Smooth muscle cell (in vitro differentiated cells): ENCODE measurements at regions not wholly inside any gene's neighbourhood (a gene's known extent, or its start where the extent isn't known, plus 50 kb on each side); places are given as distances from the start of the nearest gene placed in this dataset.

Experiments used
- DNase-seq: peaks from one replicate; lab custom pipeline; 2025; ENCODE audit not compliant: unreplicated experiment; lab: John Stamatoyannopoulos, UW
- H2AFZ ChIP-seq: fragments of 200-600 bp; sonication (generic); 2 replicates; pipeline ENCODE4 v1.6.0; 2016; ENCODE audit warnings: antibody characterized with exemption, low read depth, mild to moderate bottlenecking
- H3F3A ChIP-seq: fragments of 200-600 bp; sonication (generic); 2 replicates; pipeline ENCODE4 v1.6.0; 2017; ENCODE audit warnings: antibody characterized with exemption, low read depth
- H3K27ac ChIP-seq: fragments of 200-600 bp; sonication (generic); 2 replicates; pipeline ENCODE4 v1.5.1; 2016; ENCODE audit warnings: low read depth, mild to moderate bottlenecking
- H3K27me3 ChIP-seq: fragments of 200-600 bp; sonication (generic); 2 replicates; pipeline ENCODE4 v1.6.1; 2016; ENCODE audit warnings: low read depth, mild to moderate bottlenecking
- H3K36me3 ChIP-seq: fragments of 200-600 bp; sonication (generic); 2 replicates; pipeline ENCODE4 v1.5.1; 2016; ENCODE audit warnings: low read depth
- H3K4me1 ChIP-seq: fragments of 200-600 bp; sonication (generic); 2 replicates; pipeline ENCODE4 v1.5.1; 2016; ENCODE audit warnings: low read depth
- H3K4me2 ChIP-seq: fragments of 200-600 bp; sonication (generic); 2 replicates; pipeline ENCODE4 v1.6.0; 2016; ENCODE audit warnings: mild to moderate bottlenecking
- H3K4me3 ChIP-seq: fragments of 200-600 bp; sonication (generic); 2 replicates; pipeline ENCODE4 v1.5.1; 2016; ENCODE audit warnings: mild to moderate bottlenecking
- H3K79me2 ChIP-seq: fragments of 200-600 bp; sonication (generic); 2 replicates; pipeline ENCODE4 v1.6.0; 2016; ENCODE audit warnings: low read depth, mild to moderate bottlenecking
- H3K9ac ChIP-seq: fragments of 200-600 bp; sonication (generic); 2 replicates; pipeline ENCODE4 v1.6.0; 2016; ENCODE audit warnings: low read depth
- H3K9me3 ChIP-seq: fragments of 200-600 bp; sonication (generic); replicated peaks from 2 replicates; pipeline ENCODE4 v1.5.1; 2016; ENCODE audit warnings: low read depth
- H4K20me1 ChIP-seq: fragments of 200-600 bp; sonication (generic); 2 replicates; pipeline ENCODE4 v1.6.0; 2016; ENCODE audit warnings: low read depth
- CTCF ChIP-seq: fragments of 200-600 bp; sonication (generic); IDR thresholded peaks from 2 replicates; pipeline ENCODE4 v1.5.1; 2017; ENCODE audit warnings: borderline replicate concordance, mild to moderate bottlenecking, antibody characterized with exemption; ENCODE audit not compliant: insufficient read depth, poor library complexity, severe bottlenecking
- WGBS: methylation state at CpG from one replicate; pipeline ENCODE4 v1.1.7; 2016; ENCODE audit warnings: low lambda C conversion rate; 5-methylcytosine and 5-hydroxymethylcytosine counted together

- Histone ChIP-seq H3K4me3 (no peak overlapping the region), H3K9ac (no peak overlapping the region), H3K36me3 (no peaks in the 10 kb centered on the region), H3F3A (no peaks in the 10 kb centered on the region), H3K79me2 (no peaks in the 10 kb centered on the region), H3K4me1 (no peaks in the 10 kb centered on the region), H3K9me3 (no peaks in the 10 kb centered on the region), H2AFZ (no peak overlapping the region), H3K4me2 (no peak overlapping the region), H3K27ac (no peak overlapping the region), H3K27me3 (no peaks in the 10 kb centered on the region), H4K20me1 (no peaks in the 10 kb centered on the region)
- no peak for TF ChIP-seq CTCF
- DNase-seq: no peak
These were observed 366.7 kb downstream of the NSUN3 start for GRCh38 chr3:94429517-94429916.

- 76% methylated on average over 3 of the region's 3 CpGs for whole genome bisulfite sequencing
- H3K9me3 ChIP-seq: no peaks in the 10 kb centered on the region
- DNase-seq: no peak
- H3K27me3 ChIP-seq: no peaks in the 10 kb centered on the region
- H3F3A ChIP-seq: no peaks in the 10 kb centered on the region
- no peaks in the 10 kb centered on the region for H3K4me1 ChIP-seq
- no peak overlapping the region for H2AFZ ChIP-seq
- TF ChIP-seq CTCF: no peak
- H3K79me2 ChIP-seq: no peaks in the 10 kb centered on the region
- no peaks in the 10 kb centered on the region for H4K20me1 ChIP-seq
- H3K27ac ChIP-seq: no peak overlapping the region
- no peak overlapping the region for H3K4me3 ChIP-seq
- H3K4me2 ChIP-seq: no peak overlapping the region
- no peak overlapping the region for H3K9ac ChIP-seq
- H3K36me3 ChIP-seq: no peaks in the 10 kb centered on the region
These were observed 369.2 kb downstream of the NSUN3 start for GRCh38 chr3:94431876-94432570.

GRCh38 chr3:94433811-94434210, 370.9 kb downstream of the NSUN3 start:
- no peak for DNase-seq
- no peak overlapping the region for H3K4me3 ChIP-seq
- H4K20me1 ChIP-seq: no peaks in the 10 kb centered on the region
- H3K4me2 ChIP-seq: no peak overlapping the region
- H3K36me3 ChIP-seq: no peaks in the 10 kb centered on the region
- H3K4me1 ChIP-seq: no peaks in the 10 kb centered on the region
- TF ChIP-seq CTCF: no peak
- no peaks in the 10 kb centered on the region for H3F3A ChIP-seq
- H2AFZ ChIP-seq: no peak overlapping the region
- H3K9ac ChIP-seq: no peak overlapping the region
- no peaks in the 10 kb centered on the region for H3K79me2 ChIP-seq
- no peak overlapping the region for H3K27ac ChIP-seq
- no peaks in the 10 kb centered on the region for H3K27me3 ChIP-seq
- H3K9me3 ChIP-seq: no peaks in the 10 kb centered on the region

- H3F3A ChIP-seq: no peaks in the 10 kb centered on the region
- H3K36me3 ChIP-seq: no peaks in the 10 kb centered on the region
- H3K9ac ChIP-seq: no peak overlapping the region
- no peak overlapping the region for H3K4me3 ChIP-seq
- H2AFZ ChIP-seq: no peak overlapping the region
- H3K9me3 ChIP-seq: no peaks in the 10 kb centered on the region
- H3K4me1 ChIP-seq: no peaks in the 10 kb centered on the region
- no peaks in the 10 kb centered on the region for H3K27me3 ChIP-seq
- DNase-seq: no peak
- no peak for TF ChIP-seq CTCF
- H3K4me2 ChIP-seq: peak overlapping the region; percentile 16
- no peaks in the 10 kb centered on the region for H4K20me1 ChIP-seq
- WGBS: 74% methylated on average over 3 of the region's 3 CpGs
- no peak overlapping the region for H3K27ac ChIP-seq
- H3K79me2 ChIP-seq: no peaks in the 10 kb centered on the region
These were observed 378.1 kb downstream of the NSUN3 start for GRCh38 chr3:94440767-94441493.
